ENCODE measurements at regions not wholly inside any gene's neighbourhood (a gene's known extent, or its start where the extent isn't known, plus 50 kb on each side); places are given as distances from the start of the nearest gene placed in this dataset.
A peak's percentile ranks its signal among the peaks of the same experiment; 100 is the strongest.

- no peak for TF ChIP-seq CTCF (IDR thresholded peaks at IDR 0.05; ENCODE audit: insufficient read depth, low read depth, low read length)
- TF ChIP-seq EZH2 (IDR thresholded peaks at IDR 0.05; ENCODE audit: insufficient read depth, low read length) = no peak
- Mint-ChIP-seq H3K4me1 (ENCODE audit: low read depth, unreplicated experiment) (peaks cover 16% of the 10 kb centered on the region), H3K4me3 (ENCODE audit: unreplicated experiment) (no peak overlapping the region), H3K27me3 (ENCODE audit: low read depth, unreplicated experiment) (peaks cover 3% of the 10 kb centered on the region), H3K36me3 (ENCODE audit: low read depth, unreplicated experiment) (no peaks in the 10 kb centered on the region), H3K27ac (ENCODE audit: unreplicated experiment) (peak overlapping the region; percentile 50), H3K9me3 (ENCODE audit: unreplicated experiment) (peaks cover 5% of the 10 kb centered on the region)
- no peaks in the 10 kb centered on the region for H3K27me3 ChIP-seq (ENCODE audit: insufficient read depth, low read length)
- H3K9ac ChIP-seq (ENCODE audit: low read length) = peak overlapping the region; percentile 61
- H3K79me2 ChIP-seq (ENCODE audit: insufficient read depth, low read length) = no peaks in the 10 kb centered on the region
- H3K27ac ChIP-seq (ENCODE audit: low read depth, low read length) = peak overlapping the region; percentile 77
- H3K4me1 ChIP-seq (ENCODE audit: insufficient read depth, low read length) = peaks cover 23% of the 10 kb centered on the region
- no peaks in the 10 kb centered on the region for H4K20me1 ChIP-seq (ENCODE audit: insufficient read depth, low read length)
- H3K9me3 ChIP-seq (ENCODE audit: insufficient read depth, low read depth, low read length) = peaks cover 3% of the 10 kb centered on the region
- H3K36me3 ChIP-seq (ENCODE audit: insufficient read depth, low read length) = no peaks in the 10 kb centered on the region
- DNase-seq (ENCODE audit: low read depth) (peak; percentile 98), FAIRE-seq (peak; percentile 13)
- peak overlapping the region; percentile 75 for H3K4me2 ChIP-seq (ENCODE audit: low read length)
- H2AFZ ChIP-seq (ENCODE audit: low read depth, low read length) = peak overlapping the region; percentile 37
- peak overlapping the region; percentile 6 for H3K4me3 ChIP-seq (ENCODE audit: insufficient read depth, low read depth, low read length)
These were observed 222.8 kb downstream of the SOX11 start for GRCh38 chr2:5914811-5915611.

GRCh38 chr2:5915881-5916310 lies 223.7 kb downstream of the SOX11 start:
- peak overlapping the region; percentile 77 for H3K27ac ChIP-seq (ENCODE audit: low read depth, low read length)
- H3K4me2 ChIP-seq (ENCODE audit: low read length) = peak overlapping the region; percentile 75

More at GRCh38 chr2:5915881-5916310, 223.7 kb downstream of the SOX11 start:
- Histone ChIP-seq H4K20me1 (ENCODE audit: insufficient read depth, low read length) (no peaks in the 10 kb centered on the region), H2AFZ (ENCODE audit: low read depth, low read length) (peak overlapping the region; percentile 11), H3K4me1 (ENCODE audit: insufficient read depth, low read length) (peaks cover 23% of the 10 kb centered on the region), H3K4me3 (ENCODE audit: insufficient read depth, low read depth, low read length) (no peak overlapping the region), H3K79me2 (ENCODE audit: insufficient read depth, low read length) (no peaks in the 10 kb centered on the region), H3K9ac (ENCODE audit: low read length) (peak overlapping the region; percentile 61), H3K9me3 (ENCODE audit: insufficient read depth, low read depth, low read length) (peaks cover 3% of the 10 kb centered on the region), H3K36me3 (ENCODE audit: insufficient read depth, low read length) (no peaks in the 10 kb centered on the region), H3K27me3 (ENCODE audit: insufficient read depth, low read length) (no peaks in the 10 kb centered on the region)
- DNase-seq (ENCODE audit: low read depth) (peak; percentile 15), FAIRE-seq (no peak)
- Mint-ChIP-seq H3K9me3 (ENCODE audit: unreplicated experiment) (peaks cover 5% of the 10 kb centered on the region), H3K36me3 (ENCODE audit: low read depth, unreplicated experiment) (no peaks in the 10 kb centered on the region), H3K27ac (ENCODE audit: unreplicated experiment) (peak overlapping the region; percentile 50), H3K27me3 (ENCODE audit: low read depth, unreplicated experiment) (peaks cover 3% of the 10 kb centered on the region), H3K4me1 (ENCODE audit: low read depth, unreplicated experiment) (peaks cover 16% of the 10 kb centered on the region), H3K4me3 (ENCODE audit: unreplicated experiment) (no peak overlapping the region)
- TF ChIP-seq CTCF (IDR thresholded peaks at IDR 0.05; ENCODE audit: insufficient read depth, low read depth, low read length) (peak; percentile 43), EZH2 (IDR thresholded peaks at IDR 0.05; ENCODE audit: insufficient read depth, low read length) (no peak)
